Activated T-cell treated with anti-CD3 and anti-CD28 coated beads, Interleukin-2, amount 50 U/mL, for 4 hours (primary cell): ENCODE measurements at regions not wholly inside any gene's neighbourhood (a gene's known extent, or its start where the extent isn't known, plus 50 kb on each side); places are given as distances from the start of the nearest gene placed in this dataset.
"Not testable (repeated sequence)": the region's sequence is repeated elsewhere in the genome, so short reads cannot be mapped to it uniquely, and the experiment has no call there.

Source experiments
- ATAC-seq, 2 donors: fragments of 200-7000 bp; cut with Tn5 transposase; one replicate each; pipeline ENCODE4 v1.10.0; 2021
- DNase-seq: peaks from one replicate; pipeline ENCODE4 v3.0.0-alpha.2; 2020
- H3K27me3 Mint-ChIP-seq: one replicate; pipeline ENCODE4 v1.8.0; 2021; ENCODE audit warnings: low read depth, mixed read lengths
- H3K36me3 Mint-ChIP-seq: one replicate; pipeline ENCODE4 v1.8.0; 2022; ENCODE audit warnings: mixed read lengths; ENCODE audit not compliant: insufficient read depth
- H3K4me1 Mint-ChIP-seq: one replicate; pipeline ENCODE4 v1.8.0; 2021; ENCODE audit warnings: low read depth, mixed read lengths
- H3K4me3 Mint-ChIP-seq: one replicate; pipeline ENCODE4 v1.8.0; 2021; ENCODE audit warnings: mild to moderate bottlenecking, moderate library complexity, mixed read lengths
- H3K9me3 Mint-ChIP-seq: one replicate; pipeline ENCODE4 v1.8.0; 2021; ENCODE audit warnings: mixed read lengths

DNA sequence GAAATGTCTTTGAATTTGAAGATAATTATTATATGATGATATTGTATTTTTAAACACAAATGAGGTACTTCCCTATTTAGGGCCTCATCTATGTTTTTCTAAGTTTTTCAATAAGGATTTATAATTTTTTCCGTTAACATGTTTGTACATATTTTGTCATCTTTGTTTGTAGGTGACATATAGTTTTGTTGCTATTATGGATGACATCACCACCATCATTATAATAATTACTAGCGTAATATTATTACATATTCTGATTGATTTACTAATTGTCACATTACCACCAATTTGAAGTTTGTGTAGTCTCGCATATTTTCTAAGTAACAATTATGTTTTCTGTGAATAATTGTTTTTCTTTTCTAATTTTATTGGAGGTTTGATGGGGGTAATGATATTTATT is 147.2 kb upstream of the DAAM1 start:
- H3K4me3 Mint-ChIP-seq: no peak overlapping the region
- H3K4me1 Mint-ChIP-seq: no peaks in the 10 kb centered on the region
- DNase-seq: no peak
- no peaks in the 10 kb centered on the region for H3K36me3 Mint-ChIP-seq
- H3K27me3 Mint-ChIP-seq: no peaks in the 10 kb centered on the region
- H3K9me3 Mint-ChIP-seq: no peaks in the 10 kb centered on the region
- no peak for ATAC-seq

DNA sequence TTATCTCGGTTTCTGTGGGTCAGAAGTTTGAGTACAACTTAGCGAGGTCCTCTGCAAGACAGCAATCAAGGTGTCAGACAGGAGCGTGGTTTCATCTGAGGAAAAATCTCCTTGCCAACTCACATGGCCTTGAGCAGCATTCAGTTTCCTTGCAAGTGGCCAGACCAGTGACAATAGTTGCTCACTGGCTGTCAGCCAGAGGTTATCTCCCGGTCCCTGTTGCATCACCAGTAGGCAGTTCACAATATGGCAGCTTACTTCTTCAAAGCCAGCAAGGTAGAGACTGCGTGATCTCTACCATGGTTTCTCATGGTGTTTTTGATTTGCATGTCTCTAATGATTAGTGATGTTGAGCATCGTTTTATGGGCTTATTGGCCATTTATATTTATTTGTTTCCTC is 143.8 kb upstream of the DAAM1 start:
- no peaks in the 10 kb centered on the region for H3K36me3 Mint-ChIP-seq
- no peak overlapping the region for H3K4me3 Mint-ChIP-seq
- H3K27me3 Mint-ChIP-seq: no peaks in the 10 kb centered on the region
- no peaks in the 10 kb centered on the region for H3K9me3 Mint-ChIP-seq
- no peaks in the 10 kb centered on the region for H3K4me1 Mint-ChIP-seq
- ATAC-seq: no peak
- DNase-seq: no peak

- no peaks in the 10 kb centered on the region for H3K36me3 Mint-ChIP-seq
- DNase-seq: no peak
- H3K4me3 Mint-ChIP-seq: no peak overlapping the region
- no peak for ATAC-seq
- H3K27me3 Mint-ChIP-seq: peaks cover 3% of the 10 kb centered on the region
- H3K9me3 Mint-ChIP-seq: no peaks in the 10 kb centered on the region
- H3K4me1 Mint-ChIP-seq: no peaks in the 10 kb centered on the region
Observed at GRCh38 chr14:59046746-59047145, 141.7 kb upstream of the DAAM1 start.

- H3K9me3 Mint-ChIP-seq: no peaks in the 10 kb centered on the region
- no peak for DNase-seq
- H3K4me3 Mint-ChIP-seq: no peak overlapping the region
- H3K36me3 Mint-ChIP-seq: no peaks in the 10 kb centered on the region
- ATAC-seq: no peak
- peaks cover 5% of the 10 kb centered on the region for H3K27me3 Mint-ChIP-seq
- no peaks in the 10 kb centered on the region for H3K4me1 Mint-ChIP-seq
Observed at GRCh38 chr14:59055006-59055405, 133.5 kb upstream of the DAAM1 start.

- ATAC-seq (no peak), DNase-seq (no peak)
- H3K4me1 Mint-ChIP-seq: no peaks in the 10 kb centered on the region
- no peaks in the 10 kb centered on the region for H3K36me3 Mint-ChIP-seq
- H3K27me3 Mint-ChIP-seq: peaks cover 6% of the 10 kb centered on the region
- H3K4me3 Mint-ChIP-seq: no peak overlapping the region
- no peaks in the 10 kb centered on the region for H3K9me3 Mint-ChIP-seq
Observed at GRCh38 chr14:59055439-59056045, 132.9 kb upstream of the DAAM1 start.

- Mint-ChIP-seq H3K27me3 (peaks cover 3% of the 10 kb centered on the region), H3K9me3 (peaks cover 4% of the 10 kb centered on the region), H3K36me3 (no peaks in the 10 kb centered on the region), H3K4me3 (no peak overlapping the region), H3K4me1 (no peaks in the 10 kb centered on the region)
- no peak for DNase-seq
- ATAC-seq: no peak
Observed at GRCh38 chr14:59057551-59057950, 130.9 kb upstream of the DAAM1 start.

DNA sequence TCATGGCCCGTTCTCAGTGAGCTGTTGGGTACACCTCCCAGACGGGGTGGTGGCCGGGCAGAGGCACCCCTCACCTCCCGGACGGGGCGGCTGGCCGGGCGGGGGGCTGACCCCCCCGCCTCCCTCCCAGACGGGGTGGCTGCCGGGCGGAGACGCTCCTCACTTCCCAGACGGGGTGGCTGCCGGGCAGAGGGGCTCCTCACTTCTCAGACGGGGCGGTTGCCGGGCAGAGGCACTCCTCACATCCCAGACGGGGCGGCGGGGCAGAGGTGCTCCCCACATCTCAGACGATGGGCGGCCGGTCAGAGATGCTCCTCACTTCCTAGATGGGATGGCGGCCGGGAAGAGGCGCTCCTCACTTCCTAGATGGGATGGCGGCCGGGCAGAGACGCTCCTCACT is 129.7 kb upstream of the DAAM1 start:
- DNase-seq, H3K4me3 Mint-ChIP-seq, H3K36me3 Mint-ChIP-seq, ATAC-seq, H3K4me1 Mint-ChIP-seq, H3K27me3 Mint-ChIP-seq: not testable (repeated sequence)
- H3K9me3 Mint-ChIP-seq: peaks cover 12% of the 10 kb centered on the region

DNA sequence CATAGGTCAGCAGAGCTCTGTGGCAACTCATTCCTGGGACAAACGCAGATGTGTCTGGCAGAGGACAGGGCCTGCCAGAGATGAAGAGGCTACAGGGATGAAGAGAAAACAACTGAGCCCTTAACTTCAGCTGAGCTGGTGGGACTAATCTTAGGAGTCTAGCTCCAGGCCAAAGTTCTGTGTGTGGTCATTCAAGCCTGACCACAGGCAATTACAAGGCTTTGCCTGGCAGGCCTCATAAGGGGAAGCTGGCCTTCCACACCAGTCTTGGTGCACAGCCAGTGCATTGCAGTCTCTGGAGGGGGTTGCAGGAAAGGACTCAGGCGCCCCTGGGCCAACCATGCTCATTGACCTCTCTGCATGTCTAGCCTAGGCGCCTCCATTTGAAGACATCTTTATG is 127.6 kb upstream of the DAAM1 start:
- Mint-ChIP-seq H3K27me3 (peaks cover 3% of the 10 kb centered on the region), H3K9me3 (peaks cover 12% of the 10 kb centered on the region)
- no peak for ATAC-seq

DNA sequence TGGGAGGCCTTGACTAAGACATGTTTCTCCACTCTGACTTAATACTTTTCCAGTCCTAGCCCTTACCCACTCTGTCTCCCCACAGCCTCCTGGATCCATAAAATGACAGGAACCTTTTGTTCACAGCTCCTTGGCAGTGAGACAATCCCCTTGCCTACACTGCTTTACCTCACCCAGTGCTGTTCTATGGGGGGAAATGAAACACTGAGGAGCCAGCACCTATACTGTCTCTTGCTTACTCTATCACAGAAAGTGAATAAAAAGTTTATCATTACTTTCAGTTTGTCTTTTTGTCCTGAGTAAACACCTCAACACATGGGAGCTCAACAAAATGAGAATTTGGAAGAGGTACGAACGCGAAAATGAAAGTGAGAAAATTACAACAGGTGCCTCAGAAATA is 127.2 kb upstream of the DAAM1 start:
- Mint-ChIP-seq H3K4me1 (no peaks in the 10 kb centered on the region), H3K4me3 (no peak overlapping the region)

More for the DNA sequence above, 127.6 kb upstream of the DAAM1 start:
- Mint-ChIP-seq H3K36me3 (no peaks in the 10 kb centered on the region), H3K4me1 (no peaks in the 10 kb centered on the region), H3K4me3 (no peak overlapping the region)
- DNase-seq: no peak

GRCh38 chr14:59063259-59063658 is 125.2 kb upstream of the DAAM1 start:
- no peak for ATAC-seq
- Mint-ChIP-seq H3K4me3 (no peak overlapping the region), H3K9me3 (peaks cover 12% of the 10 kb centered on the region)

More for the DNA sequence above, 127.2 kb upstream of the DAAM1 start:
- Mint-ChIP-seq H3K27me3 (peaks cover 3% of the 10 kb centered on the region), H3K36me3 (no peaks in the 10 kb centered on the region), H3K9me3 (peaks cover 12% of the 10 kb centered on the region)
- ATAC-seq (no peak), DNase-seq (no peak)

GRCh38 chr14:59067127-59067894 is 121.2 kb upstream of the DAAM1 start:
- ATAC-seq: no peak
- Mint-ChIP-seq H3K36me3 (no peaks in the 10 kb centered on the region), H3K9me3 (peaks cover 10% of the 10 kb centered on the region), H3K4me3 (no peak overlapping the region), H3K4me1 (no peaks in the 10 kb centered on the region), H3K27me3 (peaks cover 11% of the 10 kb centered on the region)
- no peak for DNase-seq

More at GRCh38 chr14:59063259-59063658, 125.2 kb upstream of the DAAM1 start:
- H3K27me3 Mint-ChIP-seq: peaks cover 3% of the 10 kb centered on the region
- DNase-seq: no peak
- no peaks in the 10 kb centered on the region for H3K4me1 Mint-ChIP-seq
- no peaks in the 10 kb centered on the region for H3K36me3 Mint-ChIP-seq

- no peaks in the 10 kb centered on the region for H3K4me1 Mint-ChIP-seq
- DNase-seq: no peak
- ATAC-seq: no peak
- no peaks in the 10 kb centered on the region for H3K36me3 Mint-ChIP-seq
- H3K9me3 Mint-ChIP-seq: no peaks in the 10 kb centered on the region
- peaks cover 13% of the 10 kb centered on the region for H3K27me3 Mint-ChIP-seq
- no peak overlapping the region for H3K4me3 Mint-ChIP-seq
Observed at GRCh38 chr14:59069163-59069854, 119.2 kb upstream of the DAAM1 start.

DNA sequence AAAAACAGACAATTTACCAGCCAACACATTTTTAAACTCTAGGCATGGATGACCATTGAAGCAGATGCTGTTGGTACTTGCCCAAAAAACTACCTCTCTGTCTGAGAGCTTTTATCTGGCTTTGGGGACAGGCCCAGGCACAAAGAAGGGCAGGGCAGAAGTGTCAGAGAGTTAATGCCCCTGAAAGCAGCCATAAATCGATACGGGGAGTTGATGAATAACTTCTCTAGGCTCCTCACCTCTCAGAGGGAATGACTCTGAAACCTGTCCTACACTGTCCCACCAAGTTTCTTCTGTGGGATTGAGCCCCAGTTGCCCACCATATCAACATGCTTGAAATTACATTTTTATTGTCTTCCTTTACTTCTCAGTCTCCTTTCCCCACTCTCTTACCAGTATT is 113.0 kb upstream of the DAAM1 start:
- Mint-ChIP-seq H3K9me3 (no peaks in the 10 kb centered on the region), H3K4me1 (no peaks in the 10 kb centered on the region), H3K27me3 (peaks cover 10% of the 10 kb centered on the region), H3K4me3 (no peak overlapping the region), H3K36me3 (no peaks in the 10 kb centered on the region)
- no peak for ATAC-seq
- DNase-seq: no peak

DNA sequence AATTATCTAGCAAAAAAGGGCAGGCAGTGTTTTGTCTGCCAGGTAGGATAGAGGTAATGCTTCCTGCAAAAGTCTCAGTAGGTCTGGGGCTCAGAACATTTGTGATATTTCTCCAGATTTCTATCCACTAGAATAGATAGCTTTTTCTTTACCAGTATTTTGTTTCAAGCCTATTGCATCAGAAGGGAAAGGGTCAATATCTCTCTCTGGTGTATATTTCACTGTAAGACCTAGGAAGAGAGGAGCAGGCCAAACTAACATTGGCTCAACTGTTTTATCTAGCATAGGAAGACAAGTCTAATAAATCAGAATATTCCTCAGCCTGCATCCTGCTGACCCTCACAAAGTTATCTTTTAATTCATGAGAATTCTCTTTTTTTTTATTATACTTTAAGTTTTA is 106.7 kb upstream of the DAAM1 start:
- H3K36me3 Mint-ChIP-seq: no peaks in the 10 kb centered on the region
- no peaks in the 10 kb centered on the region for H3K9me3 Mint-ChIP-seq
- DNase-seq (no peak), ATAC-seq (no peak)
- no peaks in the 10 kb centered on the region for H3K4me1 Mint-ChIP-seq
- no peak overlapping the region for H3K4me3 Mint-ChIP-seq
- H3K27me3 Mint-ChIP-seq: peaks cover 6% of the 10 kb centered on the region
